ENCODE measurements at regions not wholly inside any gene's neighbourhood (a gene's known extent, or its start where the extent isn't known, plus 50 kb on each side); places are given as distances from the start of the nearest gene placed in this dataset.

DNA sequence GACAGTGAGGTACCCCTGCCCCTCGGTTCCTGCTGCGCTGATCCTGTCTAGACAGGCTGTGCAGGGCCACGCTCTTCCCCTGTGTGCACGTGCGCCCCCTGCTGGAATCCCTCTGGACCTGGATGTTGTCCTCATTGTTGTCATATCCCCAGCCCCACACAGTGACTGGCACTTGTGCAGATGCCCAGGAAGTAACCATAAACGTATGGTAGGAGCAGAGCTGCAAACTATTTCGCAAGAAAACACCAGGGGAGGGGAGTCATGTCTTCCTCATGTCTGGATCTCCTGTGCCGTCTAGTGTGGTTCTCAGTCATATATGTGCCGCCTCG lies 114.7 kb downstream of the CRYBB2 start:
- FAIRE-seq = peak; percentile 59
- no peak overlapping the region for H2AFZ ChIP-seq (ENCODE audit: low read length)
- in situ Hi-C loops (cut with HindIII; ENCODE audit: extremely low pct_ligation_motif_present, low pct_unique_long_range_greater_than_20kb) = loop anchor here (5.0 to 10.0 kb wide), 2 partner anchors 97 to 259 kb away; no protein-coding TSS in a partner anchor
- no peak overlapping the region for H3K27ac ChIP-seq (ENCODE audit: extremely low read length, insufficient read depth, low read length)
- DNase-seq (ENCODE audit: low spot score) = peak; percentile 49
- H3K9me3 ChIP-seq (ENCODE audit: low read length) = no peaks in the 10 kb centered on the region
- no peaks in the 10 kb centered on the region for H3K79me2 ChIP-seq (ENCODE audit: insufficient read depth, low read length)
- no peaks in the 10 kb centered on the region; a peak in 1 of 5 replicates for H3K27me3 ChIP-seq (ENCODE audit: control insufficient read depth in 1 of 2, insufficient read depth in 2 of 2, low read length in 2 of 2)
- H3K4me1 ChIP-seq (ENCODE audit: insufficient read depth, low read length) = peaks cover 18% of the 10 kb centered on the region
- WGBS (ENCODE audit: low lambda C conversion rate) = 81% methylated on average over 4 of the region's 10 CpGs
- CTCF ChIA-PET (ENCODE audit: low intra/inter-chr PET ratio, low total read pairs) = interaction anchor here (1.0 to 3.0 kb wide), 3 partner anchors 98 to 253 kb away, joined by 3 to 14 read pairs (median 3); no protein-coding TSS in a partner anchor
- H3K4me2 ChIP-seq (ENCODE audit: low read depth, low read length) = no peak overlapping the region
- 0 out of 2 replicates have a peak, but pooled peaks cover 2% of the 10 kb centered on the region for H4K20me1 ChIP-seq (ENCODE audit: insufficient read depth, low read length)
- no peaks in the 10 kb centered on the region for H3K36me3 ChIP-seq (replicated peaks in 1 of 2; ENCODE audit: control insufficient read depth in 1 of 2, insufficient read depth in 2 of 2, low read length in 2 of 2)
- H3K9ac ChIP-seq (ENCODE audit: insufficient read depth, low read depth, low read length) = no peak overlapping the region
- intact Hi-C loops (cut with micrococcal nuclease; ENCODE audit: unreplicated experiment) = no loop called here
- no TSS peak for BruUV-seq (replicated peaks)
- POLR2A ChIA-PET = no interaction called here
- ATAC-seq = peak; percentile 92
- no peak overlapping the region for H3K4me3 ChIP-seq (replicated peaks in 1 of 3; ENCODE audit: insufficient read depth in 1 of 3, low read depth in 2 of 3, low read length in 3 of 3)
- TF ChIP-seq, protein P1, sequence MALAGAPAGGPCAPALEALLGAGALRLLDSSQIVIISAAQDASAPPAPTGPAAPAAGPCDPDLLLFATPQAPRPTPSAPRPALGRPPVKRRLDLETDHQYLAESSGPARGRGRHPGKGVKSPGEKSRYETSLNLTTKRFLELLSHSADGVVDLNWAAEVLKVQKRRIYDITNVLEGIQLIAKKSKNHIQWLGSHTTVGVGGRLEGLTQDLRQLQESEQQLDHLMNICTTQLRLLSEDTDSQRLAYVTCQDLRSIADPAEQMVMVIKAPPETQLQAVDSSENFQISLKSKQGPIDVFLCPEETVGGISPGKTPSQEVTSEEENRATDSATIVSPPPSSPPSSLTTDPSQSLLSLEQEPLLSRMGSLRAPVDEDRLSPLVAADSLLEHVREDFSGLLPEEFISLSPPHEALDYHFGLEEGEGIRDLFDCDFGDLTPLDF (CRISPR knock-in tag; IDR thresholded peaks at IDR 0.05) = no peak
- TF ChIP-seq ZNF367 (CRISPR knock-in tag; IDR thresholded peaks at IDR 0.05; ENCODE audit: borderline replicate concordance) (no peak), POLR2AphosphoS5 (IDR thresholded peaks at IDR 0.05; ENCODE audit: low read depth, low read length) (no peak), MED13 (CRISPR knock-in tag; IDR thresholded peaks at IDR 0.05) (no peak), PCBP1 (IDR thresholded peaks at IDR 0.05; ENCODE audit: borderline replicate concordance, low read depth, low read length) (no peak), ZFYVE20 (CRISPR knock-in tag; IDR thresholded peaks at IDR 0.05; ENCODE audit: borderline replicate concordance, low read depth) (no peak), CC2D1A (CRISPR knock-in tag; IDR thresholded peaks at IDR 0.05) (no peak), THAP9 (CRISPR knock-in tag; IDR thresholded peaks at IDR 0.05; ENCODE audit: borderline replicate concordance) (no peak), FOXO1 (CRISPR knock-in tag; IDR thresholded peaks at IDR 0.05) (no peak), MBNL3 (CRISPR knock-in tag; conservative IDR thresholded peaks at IDR 0.05) (no peak), ZBTB26 (CRISPR knock-in tag; IDR thresholded peaks at IDR 0.05; ENCODE audit: borderline replicate concordance) (no peak), NFYC (CRISPR knock-in tag; IDR thresholded peaks at IDR 0.05) (0 out of 2 replicates have a peak, but pooled peaks have one; percentile 34), ZNF776 (CRISPR knock-in tag; IDR thresholded peaks at IDR 0.05) (no peak), NR3C1 (CRISPR knock-in tag; IDR thresholded peaks at IDR 0.05) (no peak), KAT7 (CRISPR knock-in tag; IDR thresholded peaks at IDR 0.05; ENCODE audit: borderline replicate concordance) (no peak), PAF1 (CRISPR knock-in tag; IDR thresholded peaks at IDR 0.05) (no peak), RBFOX2 (IDR thresholded peaks at IDR 0.05; ENCODE audit: low read depth, low read length) (no peak)

Data from HepG2 (cell line).